ENCODE measurements at regions not wholly inside any gene's neighbourhood (a gene's known extent, or its start where the extent isn't known, plus 50 kb on each side); places are given as distances from the start of the nearest gene placed in this dataset.

DNA sequence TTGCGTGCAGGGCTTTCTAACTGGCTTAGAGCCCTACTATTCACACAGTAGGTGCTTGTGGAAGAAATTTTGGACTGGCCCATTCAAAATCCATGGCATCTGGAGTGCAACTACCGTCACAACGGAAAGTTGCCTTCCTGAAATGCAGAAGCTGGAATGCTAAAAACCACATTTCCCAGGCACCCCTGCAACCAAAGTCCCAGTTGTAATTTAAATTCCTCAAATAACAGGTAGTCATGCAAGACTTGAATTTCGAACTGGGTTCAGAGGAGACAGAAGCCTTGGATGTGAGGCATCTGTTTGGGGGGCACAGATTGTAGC lies 186.7 kb downstream of the TOMM20 start:
- no peak overlapping the region for H3K27ac Mint-ChIP-seq
- H3K4me1 Mint-ChIP-seq (ENCODE audit: low read depth), result peaks cover 7% of the 10 kb centered on the region
- no peaks in the 10 kb centered on the region for H3K4me1 ChIP-seq (ENCODE audit: insufficient read depth, low read length)
- intact Hi-C loops (cut with DNase I, micrococcal nuclease), result no loop called here
- H3K36me3 Mint-ChIP-seq (ENCODE audit: low read depth), result no peaks in the 10 kb centered on the region
- no peaks in the 10 kb centered on the region for H3K9me3 ChIP-seq (ENCODE audit: control insufficient read depth in 1 of 2, insufficient read depth in 1 of 2, low read length in 2 of 2)
- H3K36me3 ChIP-seq (ENCODE audit: insufficient read depth, low read length), result no peaks in the 10 kb centered on the region
- ChIA-PET CTCF (interaction anchor here (0.7 kb wide), 1 partner anchor 487 kb away, joined by 4 read pairs; no protein-coding TSS in a partner anchor), POLR2A (no interaction called here)
- H3K27me3 ChIP-seq (ENCODE audit: control insufficient read depth in 1 of 2, insufficient read depth in 2 of 2, low read length in 2 of 2), result no peaks in the 10 kb centered on the region
- H3K27me3 Mint-ChIP-seq, result no peaks in the 10 kb centered on the region
- no peak overlapping the region for H3K4me3 ChIP-seq (ENCODE audit: low read length)
- H3K27ac ChIP-seq (ENCODE audit: low read depth in 1 of 2, low read length in 2 of 2), result no peak overlapping the region
- no peak overlapping the region for H3K4me3 Mint-ChIP-seq
- DNase-seq, result no peak
- TF ChIP-seq, protein P1, sequence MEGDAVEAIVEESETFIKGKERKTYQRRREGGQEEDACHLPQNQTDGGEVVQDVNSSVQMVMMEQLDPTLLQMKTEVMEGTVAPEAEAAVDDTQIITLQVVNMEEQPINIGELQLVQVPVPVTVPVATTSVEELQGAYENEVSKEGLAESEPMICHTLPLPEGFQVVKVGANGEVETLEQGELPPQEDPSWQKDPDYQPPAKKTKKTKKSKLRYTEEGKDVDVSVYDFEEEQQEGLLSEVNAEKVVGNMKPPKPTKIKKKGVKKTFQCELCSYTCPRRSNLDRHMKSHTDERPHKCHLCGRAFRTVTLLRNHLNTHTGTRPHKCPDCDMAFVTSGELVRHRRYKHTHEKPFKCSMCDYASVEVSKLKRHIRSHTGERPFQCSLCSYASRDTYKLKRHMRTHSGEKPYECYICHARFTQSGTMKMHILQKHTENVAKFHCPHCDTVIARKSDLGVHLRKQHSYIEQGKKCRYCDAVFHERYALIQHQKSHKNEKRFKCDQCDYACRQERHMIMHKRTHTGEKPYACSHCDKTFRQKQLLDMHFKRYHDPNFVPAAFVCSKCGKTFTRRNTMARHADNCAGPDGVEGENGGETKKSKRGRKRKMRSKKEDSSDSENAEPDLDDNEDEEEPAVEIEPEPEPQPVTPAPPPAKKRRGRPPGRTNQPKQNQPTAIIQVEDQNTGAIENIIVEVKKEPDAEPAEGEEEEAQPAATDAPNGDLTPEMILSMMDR (IDR thresholded peaks at IDR 0.05), result no peak
- ATAC-seq (ENCODE audit: poor library complexity), result no peak
- no peaks in the 10 kb centered on the region for H3K9me3 Mint-ChIP-seq

DNA sequence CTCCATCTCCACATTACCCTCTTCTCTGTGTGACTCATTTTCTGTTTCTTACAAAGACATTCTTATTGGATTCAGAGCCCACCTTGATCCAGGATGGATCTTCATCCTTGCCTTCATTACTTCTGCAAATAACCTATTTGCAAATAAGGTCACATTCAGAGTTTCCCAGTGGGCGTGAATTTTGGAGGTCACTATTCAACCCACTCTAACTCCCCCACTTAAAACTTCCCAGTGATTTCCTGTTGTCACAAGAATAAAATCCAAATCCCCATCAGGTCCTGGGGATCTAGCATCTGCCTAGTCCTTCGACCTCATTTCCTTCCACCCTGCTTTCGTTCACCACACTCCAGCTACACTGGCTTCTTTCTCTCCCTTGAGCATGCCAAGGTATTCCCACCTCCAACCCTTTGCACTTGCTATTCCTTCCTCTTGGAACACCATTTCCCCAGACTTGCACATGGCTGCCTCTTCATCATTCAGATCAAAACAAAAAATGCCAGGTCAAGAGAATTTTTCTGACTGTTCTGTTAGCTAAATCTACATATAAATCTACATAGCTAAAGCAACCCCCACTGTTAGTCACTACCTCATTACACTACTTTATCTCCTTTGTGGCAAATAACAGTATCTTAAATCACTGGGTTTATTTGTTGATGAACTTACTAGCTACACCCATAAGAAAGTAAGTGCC lies 187.2 kb downstream of the TOMM20 start:
- no peak overlapping the region for H3K4me3 ChIP-seq (ENCODE audit: low read length)
- ATAC-seq (ENCODE audit: poor library complexity) (no peak), DNase-seq (no peak)
- Mint-ChIP-seq H3K27me3 (no peaks in the 10 kb centered on the region), H3K4me3 (no peak overlapping the region), H3K27ac (no peak overlapping the region), H3K4me1 (ENCODE audit: low read depth) (peaks cover 7% of the 10 kb centered on the region), H3K36me3 (ENCODE audit: low read depth) (no peaks in the 10 kb centered on the region), H3K9me3 (no peaks in the 10 kb centered on the region)
- TF ChIP-seq, protein P1 (IDR thresholded peaks at IDR 0.05), result no peak
- H3K4me1 ChIP-seq (ENCODE audit: insufficient read depth, low read length), result no peaks in the 10 kb centered on the region
- intact Hi-C loops (cut with DNase I, micrococcal nuclease), result no loop called here
- ChIA-PET POLR2A (no interaction called here), CTCF (interaction anchor here (0.7 kb wide), 1 partner anchor 488 kb away, joined by 4 read pairs; no protein-coding TSS in a partner anchor)
- H3K27me3 ChIP-seq (ENCODE audit: control insufficient read depth in 1 of 2, insufficient read depth in 2 of 2, low read length in 2 of 2), result no peaks in the 10 kb centered on the region
- no peaks in the 10 kb centered on the region for H3K36me3 ChIP-seq (ENCODE audit: insufficient read depth, low read length)
- H3K9me3 ChIP-seq (ENCODE audit: control insufficient read depth in 1 of 2, insufficient read depth in 1 of 2, low read length in 2 of 2), result no peaks in the 10 kb centered on the region
- no peak overlapping the region for H3K27ac ChIP-seq (ENCODE audit: low read depth in 1 of 2, low read length in 2 of 2)

DNA sequence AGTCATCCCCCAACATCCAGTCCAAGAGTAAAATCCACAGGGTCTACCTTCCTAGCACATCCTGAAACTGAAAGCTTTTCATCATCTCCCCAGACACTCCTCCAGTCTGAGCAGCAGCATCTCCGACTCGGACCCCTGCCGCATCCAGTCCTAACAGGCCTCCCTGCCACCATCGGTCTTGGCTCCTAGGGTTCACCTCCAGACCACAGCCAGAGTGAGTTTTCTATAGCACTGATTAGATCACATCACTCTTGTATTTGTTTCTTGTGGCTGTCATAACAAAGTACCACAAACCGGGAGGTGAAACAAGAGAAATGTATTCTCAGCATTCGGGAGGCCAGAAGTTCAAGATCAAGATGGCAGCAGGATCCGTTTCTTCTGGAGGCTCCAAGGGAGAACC lies 187.8 kb downstream of the TOMM20 start:
- Mint-ChIP-seq H3K36me3 (ENCODE audit: low read depth) (no peaks in the 10 kb centered on the region), H3K9me3 (no peaks in the 10 kb centered on the region), H3K4me3 (no peak overlapping the region), H3K4me1 (ENCODE audit: low read depth) (peaks cover 7% of the 10 kb centered on the region), H3K27ac (no peak overlapping the region), H3K27me3 (no peaks in the 10 kb centered on the region)
- ChIA-PET CTCF (no interaction called here), POLR2A (no interaction called here)
- DNase-seq (no peak), ATAC-seq (ENCODE audit: poor library complexity) (no peak)
- Histone ChIP-seq H3K27me3 (ENCODE audit: control insufficient read depth in 1 of 2, insufficient read depth in 2 of 2, low read length in 2 of 2) (no peaks in the 10 kb centered on the region), H3K9me3 (ENCODE audit: control insufficient read depth in 1 of 2, insufficient read depth in 1 of 2, low read length in 2 of 2) (no peaks in the 10 kb centered on the region), H3K27ac (ENCODE audit: low read depth in 1 of 2, low read length in 2 of 2) (no peak overlapping the region), H3K36me3 (ENCODE audit: insufficient read depth, low read length) (no peaks in the 10 kb centered on the region), H3K4me3 (ENCODE audit: low read length) (no peak overlapping the region), H3K4me1 (ENCODE audit: insufficient read depth, low read length) (no peaks in the 10 kb centered on the region)
- TF ChIP-seq, protein P1 (IDR thresholded peaks at IDR 0.05), result no peak
- intact Hi-C loops (cut with DNase I, micrococcal nuclease), result no loop called here
